ENCODE measurements at regions not wholly inside any gene's neighbourhood (a gene's known extent, or its start where the extent isn't known, plus 50 kb on each side); places are given as distances from the start of the nearest gene placed in this dataset.

GRCh38 chr5:82332886-82333615 lies 54.9 kb upstream of the RPS23 start:
- DNase-seq (ENCODE audit: low read depth in 4 of 4, low spot score in 3 of 4) = no peak

GRCh38 chr5:82332064-82332855 lies 54.1 kb upstream of the RPS23 start:
- DNase-seq (ENCODE audit: low read depth in 4 of 4, low spot score in 3 of 4) = no peak

DNA sequence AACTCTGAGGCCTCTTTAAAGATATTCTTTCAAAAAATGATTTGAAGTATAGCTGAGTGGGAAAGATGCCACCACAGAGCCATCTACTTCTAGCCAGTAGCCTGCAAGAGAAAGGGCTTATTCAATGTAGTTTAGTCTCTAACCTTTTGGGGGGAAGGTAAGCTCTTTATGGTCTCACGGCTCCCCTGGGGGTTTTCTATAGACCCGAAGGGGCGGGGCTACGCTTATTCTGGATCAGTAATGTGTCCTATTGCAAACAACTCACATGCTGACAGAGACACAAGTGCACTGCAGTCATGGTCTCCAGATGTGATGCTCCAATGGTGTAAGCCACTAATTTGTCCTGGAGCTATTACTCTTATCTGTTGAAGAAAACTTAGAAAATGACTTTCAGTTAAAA lies 53.4 kb upstream of the RPS23 start:
- DNase-seq (ENCODE audit: low read depth in 4 of 4, low spot score in 3 of 4) = no peak

- DNase-seq (ENCODE audit: low read depth in 4 of 4, low spot score in 3 of 4) = no peak
Measured at GRCh38 chr5:82330530-82331270, 52.5 kb upstream of the RPS23 start.

- DNase-seq (ENCODE audit: low read depth in 4 of 4, low spot score in 3 of 4) = no peak
Measured at GRCh38 chr5:82329393-82329792, 51.2 kb upstream of the RPS23 start.

All from right renal pelvis (tissue), 4 donors.